ENCODE measurements at regions not wholly inside any gene's neighbourhood (a gene's known extent, or its start where the extent isn't known, plus 50 kb on each side); places are given as distances from the start of the nearest gene placed in this dataset.

DNA sequence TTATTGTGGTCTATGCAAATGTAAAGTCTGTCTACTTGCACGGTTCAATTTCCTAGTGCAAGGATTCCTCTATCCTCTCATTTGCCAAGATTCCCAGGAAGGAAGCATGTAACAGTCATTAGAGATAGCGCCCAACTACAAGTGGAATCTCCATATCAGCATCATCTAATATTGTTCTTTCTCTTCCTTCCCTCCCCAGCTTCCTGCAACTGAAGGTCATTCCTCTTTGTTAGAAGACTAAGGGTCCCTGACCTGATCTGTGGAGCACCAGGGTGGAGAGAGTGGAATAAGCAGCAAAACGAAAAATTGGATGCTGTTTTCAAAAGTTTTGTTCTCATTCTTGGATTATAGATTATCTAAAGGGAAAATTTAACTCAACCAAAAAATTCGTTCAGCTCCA is 714.0 kb downstream of the DIAPH3 start (continued):
- TF ChIP-seq, protein P1, sequence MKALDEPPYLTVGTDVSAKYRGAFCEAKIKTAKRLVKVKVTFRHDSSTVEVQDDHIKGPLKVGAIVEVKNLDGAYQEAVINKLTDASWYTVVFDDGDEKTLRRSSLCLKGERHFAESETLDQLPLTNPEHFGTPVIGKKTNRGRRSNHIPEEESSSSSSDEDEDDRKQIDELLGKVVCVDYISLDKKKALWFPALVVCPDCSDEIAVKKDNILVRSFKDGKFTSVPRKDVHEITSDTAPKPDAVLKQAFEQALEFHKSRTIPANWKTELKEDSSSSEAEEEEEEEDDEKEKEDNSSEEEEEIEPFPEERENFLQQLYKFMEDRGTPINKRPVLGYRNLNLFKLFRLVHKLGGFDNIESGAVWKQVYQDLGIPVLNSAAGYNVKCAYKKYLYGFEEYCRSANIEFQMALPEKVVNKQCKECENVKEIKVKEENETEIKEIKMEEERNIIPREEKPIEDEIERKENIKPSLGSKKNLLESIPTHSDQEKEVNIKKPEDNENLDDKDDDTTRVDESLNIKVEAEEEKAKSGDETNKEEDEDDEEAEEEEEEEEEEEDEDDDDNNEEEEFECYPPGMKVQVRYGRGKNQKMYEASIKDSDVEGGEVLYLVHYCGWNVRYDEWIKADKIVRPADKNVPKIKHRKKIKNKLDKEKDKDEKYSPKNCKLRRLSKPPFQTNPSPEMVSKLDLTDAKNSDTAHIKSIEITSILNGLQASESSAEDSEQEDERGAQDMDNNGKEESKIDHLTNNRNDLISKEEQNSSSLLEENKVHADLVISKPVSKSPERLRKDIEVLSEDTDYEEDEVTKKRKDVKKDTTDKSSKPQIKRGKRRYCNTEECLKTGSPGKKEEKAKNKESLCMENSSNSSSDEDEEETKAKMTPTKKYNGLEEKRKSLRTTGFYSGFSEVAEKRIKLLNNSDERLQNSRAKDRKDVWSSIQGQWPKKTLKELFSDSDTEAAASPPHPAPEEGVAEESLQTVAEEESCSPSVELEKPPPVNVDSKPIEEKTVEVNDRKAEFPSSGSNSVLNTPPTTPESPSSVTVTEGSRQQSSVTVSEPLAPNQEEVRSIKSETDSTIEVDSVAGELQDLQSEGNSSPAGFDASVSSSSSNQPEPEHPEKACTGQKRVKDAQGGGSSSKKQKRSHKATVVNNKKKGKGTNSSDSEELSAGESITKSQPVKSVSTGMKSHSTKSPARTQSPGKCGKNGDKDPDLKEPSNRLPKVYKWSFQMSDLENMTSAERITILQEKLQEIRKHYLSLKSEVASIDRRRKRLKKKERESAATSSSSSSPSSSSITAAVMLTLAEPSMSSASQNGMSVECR (CRISPR knock-in tag; IDR thresholded peaks at IDR 0.05; ENCODE audit: borderline replicate concordance): no peak
- TF ChIP-seq SOX15 (CRISPR knock-in tag; IDR thresholded peaks at IDR 0.05): no peak
- TF ChIP-seq ZNF396 (CRISPR knock-in tag; IDR thresholded peaks at IDR 0.05; ENCODE audit: borderline replicate concordance): no peak
- no peak for TF ChIP-seq IRF2 (CRISPR knock-in tag; IDR thresholded peaks at IDR 0.05; ENCODE audit: borderline replicate concordance, low read depth)
- TF ChIP-seq FOXJ3 (CRISPR knock-in tag; IDR thresholded peaks at IDR 0.05; ENCODE audit: borderline replicate concordance): no peak

DNA sequence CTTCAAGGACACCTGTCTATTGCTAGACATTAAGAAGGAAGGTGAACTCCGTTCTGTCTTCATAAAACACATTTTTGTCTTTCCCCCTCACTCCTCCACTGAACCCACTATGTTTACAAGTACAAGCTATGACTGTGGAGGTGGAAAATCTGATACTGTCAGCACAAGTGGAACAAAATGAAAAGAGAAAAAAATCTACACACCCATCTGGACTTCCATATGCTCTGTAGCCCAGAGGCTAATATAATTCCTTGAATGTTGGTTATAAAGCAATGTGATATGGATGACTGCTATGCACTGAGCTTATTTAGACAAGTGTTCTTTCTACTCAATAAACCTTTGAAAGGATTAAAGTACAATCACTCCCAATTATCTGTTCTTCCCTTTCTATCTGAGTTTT is 713.5 kb downstream of the DIAPH3 start:
- no peaks in the 10 kb centered on the region; the same call in 1 of the 2 replicates for H3K9me3 Mint-ChIP-seq
- H3K4me3 Mint-ChIP-seq: no peak overlapping the region
- ATAC-seq (no peak), DNase-seq (ENCODE audit: low spot score) (no peak)
- peaks cover 81% of the 10 kb centered on the region for H3K4me1 Mint-ChIP-seq
- CTCF ChIA-PET: no interaction called here
- peaks cover 76% of the 10 kb centered on the region for H3K27me3 Mint-ChIP-seq (ENCODE audit: low read depth)
- TF ChIP-seq SMAD3 (CRISPR knock-in tag; IDR thresholded peaks at IDR 0.05; ENCODE audit: borderline replicate concordance) (no peak), NR3C1 (CRISPR knock-in tag; conservative IDR thresholded peaks at IDR 0.05; ENCODE audit: low read depth) (no peak), HMGA2 (CRISPR knock-in tag; IDR thresholded peaks at IDR 0.05) (no peak), GRHL2 (CRISPR knock-in tag; IDR thresholded peaks at IDR 0.05; ENCODE audit: insufficient replicate concordance, severe bottlenecking) (no peak), SOX15 (CRISPR knock-in tag; IDR thresholded peaks at IDR 0.05) (no peak), ZNF396 (CRISPR knock-in tag; IDR thresholded peaks at IDR 0.05; ENCODE audit: borderline replicate concordance) (no peak), ZNF416 (CRISPR knock-in tag; IDR thresholded peaks at IDR 0.05) (no peak), RELA (CRISPR knock-in tag; IDR thresholded peaks at IDR 0.05; ENCODE audit: borderline replicate concordance) (no peak)
- TF ChIP-seq, protein P2, sequence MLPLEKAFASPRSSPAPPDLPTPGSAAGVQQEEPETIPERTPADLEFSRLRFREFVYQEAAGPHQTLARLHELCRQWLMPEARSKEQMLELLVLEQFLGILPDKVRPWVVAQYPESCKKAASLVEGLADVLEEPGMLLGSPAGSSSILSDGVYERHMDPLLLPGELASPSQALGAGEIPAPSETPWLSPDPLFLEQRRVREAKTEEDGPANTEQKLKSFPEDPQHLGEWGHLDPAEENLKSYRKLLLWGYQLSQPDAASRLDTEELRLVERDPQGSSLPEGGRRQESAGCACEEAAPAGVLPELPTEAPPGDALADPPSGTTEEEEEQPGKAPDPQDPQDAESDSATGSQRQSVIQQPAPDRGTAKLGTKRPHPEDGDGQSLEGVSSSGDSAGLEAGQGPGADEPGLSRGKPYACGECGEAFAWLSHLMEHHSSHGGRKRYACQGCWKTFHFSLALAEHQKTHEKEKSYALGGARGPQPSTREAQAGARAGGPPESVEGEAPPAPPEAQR (CRISPR knock-in tag; IDR thresholded peaks at IDR 0.05): no peak
- TF ChIP-seq, protein P3, sequence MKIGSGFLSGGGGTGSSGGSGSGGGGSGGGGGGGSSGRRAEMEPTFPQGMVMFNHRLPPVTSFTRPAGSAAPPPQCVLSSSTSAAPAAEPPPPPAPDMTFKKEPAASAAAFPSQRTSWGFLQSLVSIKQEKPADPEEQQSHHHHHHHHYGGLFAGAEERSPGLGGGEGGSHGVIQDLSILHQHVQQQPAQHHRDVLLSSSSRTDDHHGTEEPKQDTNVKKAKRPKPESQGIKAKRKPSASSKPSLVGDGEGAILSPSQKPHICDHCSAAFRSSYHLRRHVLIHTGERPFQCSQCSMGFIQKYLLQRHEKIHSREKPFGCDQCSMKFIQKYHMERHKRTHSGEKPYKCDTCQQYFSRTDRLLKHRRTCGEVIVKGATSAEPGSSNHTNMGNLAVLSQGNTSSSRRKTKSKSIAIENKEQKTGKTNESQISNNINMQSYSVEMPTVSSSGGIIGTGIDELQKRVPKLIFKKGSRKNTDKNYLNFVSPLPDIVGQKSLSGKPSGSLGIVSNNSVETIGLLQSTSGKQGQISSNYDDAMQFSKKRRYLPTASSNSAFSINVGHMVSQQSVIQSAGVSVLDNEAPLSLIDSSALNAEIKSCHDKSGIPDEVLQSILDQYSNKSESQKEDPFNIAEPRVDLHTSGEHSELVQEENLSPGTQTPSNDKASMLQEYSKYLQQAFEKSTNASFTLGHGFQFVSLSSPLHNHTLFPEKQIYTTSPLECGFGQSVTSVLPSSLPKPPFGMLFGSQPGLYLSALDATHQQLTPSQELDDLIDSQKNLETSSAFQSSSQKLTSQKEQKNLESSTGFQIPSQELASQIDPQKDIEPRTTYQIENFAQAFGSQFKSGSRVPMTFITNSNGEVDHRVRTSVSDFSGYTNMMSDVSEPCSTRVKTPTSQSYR (CRISPR knock-in tag; IDR thresholded peaks at IDR 0.05): no peak
- TF ChIP-seq, protein P4, sequence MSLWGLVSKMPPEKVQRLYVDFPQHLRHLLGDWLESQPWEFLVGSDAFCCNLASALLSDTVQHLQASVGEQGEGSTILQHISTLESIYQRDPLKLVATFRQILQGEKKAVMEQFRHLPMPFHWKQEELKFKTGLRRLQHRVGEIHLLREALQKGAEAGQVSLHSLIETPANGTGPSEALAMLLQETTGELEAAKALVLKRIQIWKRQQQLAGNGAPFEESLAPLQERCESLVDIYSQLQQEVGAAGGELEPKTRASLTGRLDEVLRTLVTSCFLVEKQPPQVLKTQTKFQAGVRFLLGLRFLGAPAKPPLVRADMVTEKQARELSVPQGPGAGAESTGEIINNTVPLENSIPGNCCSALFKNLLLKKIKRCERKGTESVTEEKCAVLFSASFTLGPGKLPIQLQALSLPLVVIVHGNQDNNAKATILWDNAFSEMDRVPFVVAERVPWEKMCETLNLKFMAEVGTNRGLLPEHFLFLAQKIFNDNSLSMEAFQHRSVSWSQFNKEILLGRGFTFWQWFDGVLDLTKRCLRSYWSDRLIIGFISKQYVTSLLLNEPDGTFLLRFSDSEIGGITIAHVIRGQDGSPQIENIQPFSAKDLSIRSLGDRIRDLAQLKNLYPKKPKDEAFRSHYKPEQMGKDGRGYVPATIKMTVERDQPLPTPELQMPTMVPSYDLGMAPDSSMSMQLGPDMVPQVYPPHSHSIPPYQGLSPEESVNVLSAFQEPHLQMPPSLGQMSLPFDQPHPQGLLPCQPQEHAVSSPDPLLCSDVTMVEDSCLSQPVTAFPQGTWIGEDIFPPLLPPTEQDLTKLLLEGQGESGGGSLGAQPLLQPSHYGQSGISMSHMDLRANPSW (CRISPR knock-in tag; conservative IDR thresholded peaks at IDR 0.05; ENCODE audit: low read depth): no peak
- H3K36me3 Mint-ChIP-seq: peaks cover 3% of the 10 kb centered on the region; the same call in 1 of the 2 replicates
- no peak overlapping the region for H3K27ac Mint-ChIP-seq
- POLR2A ChIA-PET: no interaction called here

Measured in WTC11 (cell line).